Sigmoid colon (tissue), 6 donors: ENCODE measurements at regions not wholly inside any gene's neighbourhood (a gene's known extent, or its start where the extent isn't known, plus 50 kb on each side); places are given as distances from the start of the nearest gene placed in this dataset.

Experiments
- DNase-seq: peaks from one replicate; pipeline ENCODE4 v3.0.0-alpha.2; 2019
- H3K27ac ChIP-seq, 4 donors: fragments of 200-600 bp; sonication (generic); one replicate each; pipeline ENCODE4 v1.5.1; 2016 to 2019; ENCODE audit warnings: mild to moderate bottlenecking in 1 of 4
- H3K27me3 ChIP-seq, 3 donors: fragments of 200-600 bp; sonication (generic); one replicate each; pipeline ENCODE4 v1.5.1; 2019; ENCODE audit warnings: mild to moderate bottlenecking in 1 of 3
- H3K36me3 ChIP-seq, 4 donors: fragments of 200-600 bp; sonication (generic); one replicate each; pipeline ENCODE4 v1.5.1; 2016 to 2019
- H3K4me1 ChIP-seq, 4 donors: fragments of 200-600 bp; sonication (generic); one replicate each; pipeline ENCODE4 v1.5.1; 2017 to 2019
- H3K4me3 ChIP-seq, 4 donors: fragments of 200-600 bp; sonication (generic); one replicate each; pipeline ENCODE4 v1.5.1; 2017 to 2019; ENCODE audit warnings: mild to moderate bottlenecking in 2 of 4, moderate library complexity in 1 of 4
- H3K9me3 ChIP-seq, 4 donors: fragments of 200-600 bp in 3 of 4; sonication (generic) in 3 of 4; one replicate each; pipeline versions ENCODE4 v1.5.1 to v1.6.1; 2013 to 2019
- EP300 ChIP-seq, 4 donors: sonication (generic); formaldehyde crosslinking; IDR thresholded peaks; one replicate each; pipeline ENCODE4 v1.6.1; 2017; ENCODE audit warnings: antibody characterized with exemption in 4 of 4
- POLR2A ChIP-seq, 2 donors: fragments of 450-650 bp; IDR thresholded peaks; one replicate each; pipeline ENCODE4 v1.6.1; 2016; ENCODE audit warnings: antibody characterized with exemption in 2 of 2, mild to moderate bottlenecking in 2 of 2, moderate library complexity in 2 of 2
- POLR2AphosphoS5 ChIP-seq, 4 donors: sonication (generic); formaldehyde crosslinking; IDR thresholded peaks; one replicate each; pipeline ENCODE4 v1.6.1; 2017; ENCODE audit warnings: antibody characterized with exemption in 4 of 4
- WGBS, 2 donors: extraction: QIAGEN DNeasy Blood & Tissue Kit; methylation state at CpG; one replicate each; pipeline ENCODE4 v1.1.7; 2013; 5-methylcytosine and 5-hydroxymethylcytosine counted together
- intact Hi-C: fragments of 100-400 bp; cut with DNase I; formaldehyde crosslinking; loops from one replicate; pipeline ENCODE4 v1.15.1; 2023
- TF ChIP-seq, protein P1 (sequence below), 4 experiments: fragments of 450-650 bp in 3 of 4; fragments of 200-600 bp in 1 of 4; IDR thresholded peaks; one replicate each; pipeline ENCODE4 v1.5.1; 2016 to 2019; ENCODE audit warnings: antibody characterized with exemption in 4 of 4, mild to moderate bottlenecking in 3 of 4, moderate library complexity in 2 of 4
- donor health status: healthy with polysubstance abuse.
- donor health status: healthy.

DNA sequence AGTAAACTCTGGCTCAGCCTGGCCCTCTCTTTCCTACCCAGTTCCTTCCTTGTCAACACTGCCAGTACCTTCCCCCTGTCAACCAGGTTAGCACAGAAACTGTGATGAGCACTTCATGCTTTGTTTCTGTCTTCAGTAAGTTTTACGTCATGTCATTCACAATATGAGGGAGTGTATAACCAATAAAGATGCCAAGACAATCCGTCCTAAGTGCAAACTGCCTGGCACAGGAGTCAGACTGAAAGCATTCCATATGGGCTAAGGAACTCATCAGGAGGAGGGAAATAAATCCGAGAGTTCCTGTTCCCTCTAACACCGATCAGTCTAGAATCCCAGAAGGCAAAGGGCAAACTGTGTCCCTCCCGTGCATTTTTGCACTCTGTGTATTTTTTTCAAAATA lies 507.2 kb downstream of the CMPK2 start:
- H3K36me3 ChIP-seq, result no peaks in the 10 kb centered on the region
- no peak for DNase-seq
- intact Hi-C loops, result loop anchor here (10.0 kb wide), 1 partner anchor 416 kb away; no protein-coding TSS in a partner anchor
- H3K9me3 ChIP-seq, result no peaks in the 10 kb centered on the region
- H3K27ac ChIP-seq, result no peak overlapping the region
- no peaks in the 10 kb centered on the region for H3K27me3 ChIP-seq
- H3K4me1 ChIP-seq, result no peaks in the 10 kb centered on the region
- TF ChIP-seq POLR2A (IDR thresholded peaks at IDR 0.05) (no peak), POLR2AphosphoS5 (IDR thresholded peaks at IDR 0.05) (no peak), EP300 (IDR thresholded peaks at IDR 0.05) (no peak)
- TF ChIP-seq, protein P1, sequence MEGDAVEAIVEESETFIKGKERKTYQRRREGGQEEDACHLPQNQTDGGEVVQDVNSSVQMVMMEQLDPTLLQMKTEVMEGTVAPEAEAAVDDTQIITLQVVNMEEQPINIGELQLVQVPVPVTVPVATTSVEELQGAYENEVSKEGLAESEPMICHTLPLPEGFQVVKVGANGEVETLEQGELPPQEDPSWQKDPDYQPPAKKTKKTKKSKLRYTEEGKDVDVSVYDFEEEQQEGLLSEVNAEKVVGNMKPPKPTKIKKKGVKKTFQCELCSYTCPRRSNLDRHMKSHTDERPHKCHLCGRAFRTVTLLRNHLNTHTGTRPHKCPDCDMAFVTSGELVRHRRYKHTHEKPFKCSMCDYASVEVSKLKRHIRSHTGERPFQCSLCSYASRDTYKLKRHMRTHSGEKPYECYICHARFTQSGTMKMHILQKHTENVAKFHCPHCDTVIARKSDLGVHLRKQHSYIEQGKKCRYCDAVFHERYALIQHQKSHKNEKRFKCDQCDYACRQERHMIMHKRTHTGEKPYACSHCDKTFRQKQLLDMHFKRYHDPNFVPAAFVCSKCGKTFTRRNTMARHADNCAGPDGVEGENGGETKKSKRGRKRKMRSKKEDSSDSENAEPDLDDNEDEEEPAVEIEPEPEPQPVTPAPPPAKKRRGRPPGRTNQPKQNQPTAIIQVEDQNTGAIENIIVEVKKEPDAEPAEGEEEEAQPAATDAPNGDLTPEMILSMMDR (IDR thresholded peaks at IDR 0.05), result no peak
- H3K4me3 ChIP-seq, result no peak overlapping the region
- 12 to 69% methylated on average over 5 of the region's 5 CpGs for WGBS, 2 donors

DNA sequence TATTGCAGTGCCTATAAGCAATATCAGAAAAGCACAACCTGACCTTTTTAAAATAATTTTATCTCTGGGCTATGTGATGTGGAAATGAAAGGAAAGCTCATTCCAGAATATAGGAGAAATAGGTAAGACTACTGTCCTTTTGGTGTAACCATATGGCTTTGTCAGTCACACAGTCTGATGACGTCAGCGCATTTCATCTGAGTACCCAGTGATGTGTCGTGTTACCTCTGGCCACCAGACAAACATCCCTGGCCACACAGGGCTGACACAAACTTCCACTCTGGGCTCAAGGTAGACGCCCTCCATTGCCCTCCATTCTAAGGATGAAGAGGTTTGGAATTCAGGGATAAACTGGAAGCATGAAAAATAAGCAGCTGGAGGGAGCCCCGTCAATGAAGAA lies 506.7 kb downstream of the CMPK2 start:
- intact Hi-C loops, result loop anchor here (10.0 kb wide), 1 partner anchor 416 kb away; no protein-coding TSS in a partner anchor
- WGBS, 2 donors, result 91 to 94% methylated on average over 5 of the region's 5 CpGs
- DNase-seq, result no peak

DNA sequence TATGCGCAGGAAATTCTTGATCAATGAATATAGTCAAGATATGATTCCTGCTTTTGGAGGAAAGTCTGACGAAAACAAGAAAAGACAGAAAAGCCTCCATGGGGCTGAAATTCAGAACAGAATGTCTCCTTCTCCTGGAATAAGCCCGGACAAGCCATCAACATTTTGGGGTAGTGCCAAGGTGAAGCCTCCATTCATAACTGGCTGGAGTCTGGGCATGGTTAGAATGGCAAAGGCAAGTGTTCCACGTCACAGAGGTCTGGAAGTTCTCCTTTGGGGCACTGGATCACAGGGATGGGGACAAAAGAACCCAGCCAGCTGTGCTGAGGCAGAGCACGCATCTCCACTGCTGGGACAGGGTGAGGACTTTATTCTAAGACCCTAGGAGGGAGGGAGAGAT lies 505.7 kb downstream of the CMPK2 start:
- Histone ChIP-seq H3K27me3 (no peaks in the 10 kb centered on the region), H3K4me3 (no peak overlapping the region), H3K27ac (no peak overlapping the region), H3K36me3 (no peaks in the 10 kb centered on the region), H3K9me3 (no peaks in the 10 kb centered on the region), H3K4me1 (no peaks in the 10 kb centered on the region)
- no peak for DNase-seq
- 79 to 92% methylated on average over 5 of the region's 5 CpGs for WGBS, 2 donors
- no peak for TF ChIP-seq POLR2A (IDR thresholded peaks at IDR 0.05)
- TF ChIP-seq, protein P1 (IDR thresholded peaks at IDR 0.05), result no peak
- TF ChIP-seq POLR2AphosphoS5 (IDR thresholded peaks at IDR 0.05), result no peak
- TF ChIP-seq EP300 (IDR thresholded peaks at IDR 0.05), result no peak
- intact Hi-C loops, result loop anchor here (10.0 kb wide), 1 partner anchor 415 kb away; no protein-coding TSS in a partner anchor

More for the DNA sequence above, 506.7 kb downstream of the CMPK2 start:
- Histone ChIP-seq H3K4me1 (no peaks in the 10 kb centered on the region), H3K36me3 (no peaks in the 10 kb centered on the region), H3K4me3 (no peak overlapping the region), H3K9me3 (no peaks in the 10 kb centered on the region), H3K27me3 (no peaks in the 10 kb centered on the region), H3K27ac (no peak overlapping the region)
- TF ChIP-seq, protein P1 (IDR thresholded peaks at IDR 0.05), result no peak
- TF ChIP-seq POLR2A (IDR thresholded peaks at IDR 0.05) (no peak), POLR2AphosphoS5 (IDR thresholded peaks at IDR 0.05) (no peak), EP300 (IDR thresholded peaks at IDR 0.05) (no peak)

DNA sequence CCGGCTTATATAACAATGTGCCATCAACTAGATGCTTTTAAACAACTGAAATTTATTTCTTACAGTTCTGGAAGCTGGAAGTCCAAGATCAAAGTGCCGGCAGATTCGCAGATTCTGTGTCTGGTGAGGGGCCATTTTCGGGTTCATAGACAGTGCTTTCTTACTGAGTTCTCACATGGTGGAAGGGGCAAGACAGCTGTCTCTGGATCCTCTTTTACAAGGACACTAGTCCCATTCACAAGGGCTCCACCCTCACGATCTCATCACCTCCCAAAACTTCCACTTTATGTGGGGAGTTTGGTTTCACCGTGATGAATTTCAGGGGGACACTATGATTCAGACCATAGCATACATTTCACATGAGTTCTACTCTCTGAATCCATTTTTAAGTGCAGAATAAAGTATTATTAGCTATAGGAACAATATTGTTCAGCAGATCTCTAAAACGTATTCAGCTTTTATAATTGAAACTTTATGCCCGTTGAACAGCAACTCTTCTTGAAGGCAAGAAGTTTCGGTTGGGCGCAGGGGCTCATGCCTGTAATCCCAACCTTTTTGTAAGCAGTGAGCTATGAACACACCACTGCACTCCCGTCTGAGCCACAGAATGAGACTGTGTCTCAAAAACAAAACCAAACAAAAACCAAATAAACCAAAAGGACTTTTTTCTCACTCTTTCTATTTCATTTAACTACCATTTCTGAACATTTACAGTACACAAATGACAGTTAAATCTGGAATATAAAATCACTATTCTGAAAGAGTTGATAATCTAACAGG lies 502.8 kb downstream of the CMPK2 start:
- Histone ChIP-seq H3K4me1 (no peaks in the 10 kb centered on the region), H3K9me3 (no peaks in the 10 kb centered on the region), H3K27ac (no peak overlapping the region), H3K36me3 (no peaks in the 10 kb centered on the region), H3K27me3 (no peaks in the 10 kb centered on the region), H3K4me3 (no peak overlapping the region)
- DNase-seq, result no peak
- WGBS, 2 donors, result 81 to 90% methylated on average over 11 of the region's 11 CpGs
- intact Hi-C loops, result no loop called here
- no peak for TF ChIP-seq POLR2AphosphoS5 (IDR thresholded peaks at IDR 0.05)
- no peak for TF ChIP-seq POLR2A (IDR thresholded peaks at IDR 0.05)
- TF ChIP-seq EP300 (IDR thresholded peaks at IDR 0.05), result no peak
- TF ChIP-seq, protein P1 (IDR thresholded peaks at IDR 0.05), result no peak
